HG02642 (cell line): ENCODE measurements at regions not wholly inside any gene's neighbourhood (a gene's known extent, or its start where the extent isn't known, plus 50 kb on each side); places are given as distances from the start of the nearest gene placed in this dataset.

Experiments
- ATAC-seq: cut with Tn5 transposase; IDR thresholded peaks from one replicate; pipeline ENCODE4 v1.9.1; 2021; ENCODE audit warnings: mild to moderate bottlenecking; ENCODE audit not compliant: unreplicated experiment, poor library complexity

- ATAC-seq = no peak
Measured at GRCh38 chr22:47300698-47301405, 538.4 kb downstream of the TBC1D22A start.

GRCh38 chr22:47299863-47300697, 537.6 kb downstream of the TBC1D22A start:
- no peak for ATAC-seq

- no peak for ATAC-seq
Measured at GRCh38 chr22:47299211-47299862, 536.9 kb downstream of the TBC1D22A start.

GRCh38 chr22:47298017-47298785, 535.8 kb downstream of the TBC1D22A start:
- no peak for ATAC-seq

- ATAC-seq = no peak
Measured at GRCh38 chr22:47297261-47298016, 535.0 kb downstream of the TBC1D22A start.

- no peak for ATAC-seq
Measured at GRCh38 chr22:47296405-47297260, 534.2 kb downstream of the TBC1D22A start.

GRCh38 chr22:47295982-47296381, 533.5 kb downstream of the TBC1D22A start:
- no peak for ATAC-seq

- ATAC-seq = no peak
Measured at GRCh38 chr22:47295226-47295901, 532.9 kb downstream of the TBC1D22A start.

GRCh38 chr22:47294576-47294975, 532.1 kb downstream of the TBC1D22A start:
- ATAC-seq = no peak

GRCh38 chr22:47294222-47294532, 531.7 kb downstream of the TBC1D22A start:
- ATAC-seq = no peak

- no peak for ATAC-seq
Measured at GRCh38 chr22:47293368-47294221, 531.1 kb downstream of the TBC1D22A start.

- ATAC-seq = no peak
Measured at GRCh38 chr22:47292546-47293320, 530.3 kb downstream of the TBC1D22A start.

GRCh38 chr22:47291565-47292495, 529.4 kb downstream of the TBC1D22A start:
- ATAC-seq = no peak

GRCh38 chr22:47290706-47291430, 528.4 kb downstream of the TBC1D22A start:
- no peak for ATAC-seq

- no peak for ATAC-seq
Measured at GRCh38 chr22:47289336-47289985, 527.0 kb downstream of the TBC1D22A start.
